Kidney (tissue), 13 donors: ENCODE measurements at regions not wholly inside any gene's neighbourhood (a gene's known extent, or its start where the extent isn't known, plus 50 kb on each side); places are given as distances from the start of the nearest gene placed in this dataset.

ENCODE experiments used
- DNase-seq, 5 donors: peaks; one replicate each; pipeline ENCODE4 v3.0.0-alpha.2; 2013 to 2020
- FAIRE-seq: peaks from 2 replicates; lab custom pipeline; 2012; peaks lifted over from hg19 to GRCh38; lab: Jason Lieb, UNC
- H3K27ac ChIP-seq, 2 donors: one replicate each; pipeline ENCODE4 v1.7.0; 2013; ENCODE audit warnings: low read depth in 2 of 2, low read length in 2 of 2, inconsistent platforms in 1 of 2
- H3K27me3 ChIP-seq: one replicate; pipeline ENCODE4 v1.7.1; 2013; ENCODE audit warnings: low read length, inconsistent platforms; ENCODE audit not compliant: control insufficient read depth, insufficient read depth
- H3K36me3 ChIP-seq, 3 donors: one replicate each; pipeline versions ENCODE4 v1.7.0 to v1.7.1; 2013; ENCODE audit warnings: low read length in 3 of 3, control low read depth in 1 of 3, inconsistent platforms in 1 of 3; ENCODE audit not compliant: insufficient read depth in 3 of 3, control insufficient read depth in 2 of 3
- H3K4me1 ChIP-seq, 3 donors: one replicate each; pipeline versions ENCODE4 v1.7.0 to v1.7.1; 2013; ENCODE audit warnings: low read length in 3 of 3, inconsistent platforms in 1 of 3, low read depth in 1 of 3; ENCODE audit not compliant: control insufficient read depth in 2 of 3, insufficient read depth in 2 of 3
- H3K4me3 ChIP-seq, 3 donors: one replicate each; pipeline versions ENCODE4 v1.7.0 to v1.8.1; 2013; ENCODE audit warnings: low read length in 3 of 3, control low read depth in 1 of 3, inconsistent platforms in 1 of 3
- H3K9ac ChIP-seq, 3 donors: one replicate each; pipeline versions ENCODE4 v1.7.0 to v1.7.1; 2013; ENCODE audit warnings: low read length in 3 of 3, control low read depth in 1 of 3, inconsistent platforms in 1 of 3
- H3K9me3 ChIP-seq, 3 donors: one replicate each; pipeline versions ENCODE4 v1.7.0 to v1.7.1; 2013; ENCODE audit warnings: low read length in 3 of 3, control low read depth in 1 of 3, inconsistent platforms in 1 of 3; ENCODE audit not compliant: control insufficient read depth in 2 of 3, insufficient read depth in 1 of 3
- intact Hi-C: fragments of 100-400 bp; cut with DNase I; formaldehyde crosslinking; loops from one replicate; pipeline ENCODE4 v1.11.1; 2022
- TF ChIP-seq, protein P1 (sequence below): IDR thresholded peaks from 3 replicates; pipeline ENCODE4 v1.5.1; 2012; ENCODE audit warnings: mild to moderate bottlenecking, moderate library complexity, borderline replicate concordance; ENCODE audit not compliant: insufficient read depth; ENCODE audit errors: extremely low read depth
- donor health status: control.
- donor health status: control.
- donor health status: control.
- donor health status: control.
- donor health status: control.
- donor health status: DM: yes; HTN: yes; CAD: no.
- donor health status: Normal renal cell carcinoma (clear cell type).

DNA sequence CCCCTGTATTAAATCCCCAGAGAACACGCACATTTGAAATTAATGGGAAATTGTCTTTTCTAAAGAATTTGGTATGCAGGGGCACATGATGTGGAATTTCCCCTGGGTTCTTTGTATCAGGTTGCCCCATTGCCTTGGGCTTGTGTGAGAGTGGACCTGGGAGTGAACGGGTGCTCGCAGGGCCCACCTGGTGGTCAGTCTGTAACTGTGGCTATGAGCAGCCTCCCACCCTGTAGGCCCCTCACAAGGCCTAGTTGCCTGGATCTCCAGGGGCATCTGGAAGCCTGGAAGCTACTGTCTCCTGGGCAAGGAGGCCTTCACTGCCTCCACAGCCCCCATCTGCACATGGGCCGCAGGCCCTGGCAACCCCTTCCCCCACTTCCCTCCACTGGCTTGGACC lies 96.7 kb downstream of the SLC25A47 start:
- no peak overlapping the region for H3K4me3 ChIP-seq
- no peaks in the 10 kb centered on the region for H3K36me3 ChIP-seq
- no peak for FAIRE-seq
- H3K9me3 ChIP-seq: no peaks in the 10 kb centered on the region
- no peak for DNase-seq
- TF ChIP-seq, protein P1, sequence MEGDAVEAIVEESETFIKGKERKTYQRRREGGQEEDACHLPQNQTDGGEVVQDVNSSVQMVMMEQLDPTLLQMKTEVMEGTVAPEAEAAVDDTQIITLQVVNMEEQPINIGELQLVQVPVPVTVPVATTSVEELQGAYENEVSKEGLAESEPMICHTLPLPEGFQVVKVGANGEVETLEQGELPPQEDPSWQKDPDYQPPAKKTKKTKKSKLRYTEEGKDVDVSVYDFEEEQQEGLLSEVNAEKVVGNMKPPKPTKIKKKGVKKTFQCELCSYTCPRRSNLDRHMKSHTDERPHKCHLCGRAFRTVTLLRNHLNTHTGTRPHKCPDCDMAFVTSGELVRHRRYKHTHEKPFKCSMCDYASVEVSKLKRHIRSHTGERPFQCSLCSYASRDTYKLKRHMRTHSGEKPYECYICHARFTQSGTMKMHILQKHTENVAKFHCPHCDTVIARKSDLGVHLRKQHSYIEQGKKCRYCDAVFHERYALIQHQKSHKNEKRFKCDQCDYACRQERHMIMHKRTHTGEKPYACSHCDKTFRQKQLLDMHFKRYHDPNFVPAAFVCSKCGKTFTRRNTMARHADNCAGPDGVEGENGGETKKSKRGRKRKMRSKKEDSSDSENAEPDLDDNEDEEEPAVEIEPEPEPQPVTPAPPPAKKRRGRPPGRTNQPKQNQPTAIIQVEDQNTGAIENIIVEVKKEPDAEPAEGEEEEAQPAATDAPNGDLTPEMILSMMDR: no peak
- H3K27ac ChIP-seq: no peak overlapping the region
- no peaks in the 10 kb centered on the region for H3K4me1 ChIP-seq
- H3K27me3 ChIP-seq: no peaks in the 10 kb centered on the region
- H3K9ac ChIP-seq: no peak overlapping the region
- intact Hi-C loops: no loop called here

DNA sequence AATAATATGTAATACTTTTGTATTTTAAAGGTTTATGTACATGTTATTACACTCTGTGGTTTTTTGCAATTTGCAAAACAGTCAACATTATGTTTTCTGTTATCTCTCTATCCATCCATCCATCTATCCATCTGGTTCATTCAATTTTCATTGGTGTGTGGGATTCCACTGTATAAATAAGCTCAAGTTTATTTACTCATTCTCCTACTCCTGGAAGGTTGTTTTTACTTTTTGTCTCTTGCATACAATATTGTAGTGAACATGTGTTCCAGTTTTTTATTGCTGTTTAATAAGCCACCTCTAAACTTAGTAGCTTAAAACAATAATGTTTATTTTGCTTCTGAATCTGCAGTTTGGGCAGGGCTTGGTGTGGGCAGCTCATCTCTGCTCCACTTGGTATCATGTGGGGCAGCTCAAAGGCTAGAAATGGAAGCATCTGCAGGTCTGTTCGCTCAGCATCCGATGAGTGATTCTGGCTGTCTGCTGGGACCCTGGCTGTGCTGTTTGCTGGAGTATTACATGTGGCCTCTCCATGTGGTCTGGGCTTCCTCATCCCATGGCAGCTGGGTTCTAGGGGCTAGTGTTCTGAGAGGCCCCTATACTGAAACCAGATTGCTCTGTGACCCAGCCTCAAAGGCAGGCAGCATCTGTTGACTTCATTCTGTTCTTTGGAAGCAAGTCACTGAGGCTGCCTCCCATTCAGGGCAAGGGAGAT lies 98.8 kb downstream of the SLC25A47 start:
- no peak overlapping the region for H3K4me3 ChIP-seq
- H3K9ac ChIP-seq: no peak overlapping the region
- TF ChIP-seq, protein P1: no peak
- FAIRE-seq (no peak), DNase-seq (no peak)
- H3K9me3 ChIP-seq: no peaks in the 10 kb centered on the region
- no peak overlapping the region for H3K27ac ChIP-seq
- intact Hi-C loops: no loop called here
- no peaks in the 10 kb centered on the region for H3K27me3 ChIP-seq
- H3K4me1 ChIP-seq: no peaks in the 10 kb centered on the region
- no peaks in the 10 kb centered on the region for H3K36me3 ChIP-seq

DNA sequence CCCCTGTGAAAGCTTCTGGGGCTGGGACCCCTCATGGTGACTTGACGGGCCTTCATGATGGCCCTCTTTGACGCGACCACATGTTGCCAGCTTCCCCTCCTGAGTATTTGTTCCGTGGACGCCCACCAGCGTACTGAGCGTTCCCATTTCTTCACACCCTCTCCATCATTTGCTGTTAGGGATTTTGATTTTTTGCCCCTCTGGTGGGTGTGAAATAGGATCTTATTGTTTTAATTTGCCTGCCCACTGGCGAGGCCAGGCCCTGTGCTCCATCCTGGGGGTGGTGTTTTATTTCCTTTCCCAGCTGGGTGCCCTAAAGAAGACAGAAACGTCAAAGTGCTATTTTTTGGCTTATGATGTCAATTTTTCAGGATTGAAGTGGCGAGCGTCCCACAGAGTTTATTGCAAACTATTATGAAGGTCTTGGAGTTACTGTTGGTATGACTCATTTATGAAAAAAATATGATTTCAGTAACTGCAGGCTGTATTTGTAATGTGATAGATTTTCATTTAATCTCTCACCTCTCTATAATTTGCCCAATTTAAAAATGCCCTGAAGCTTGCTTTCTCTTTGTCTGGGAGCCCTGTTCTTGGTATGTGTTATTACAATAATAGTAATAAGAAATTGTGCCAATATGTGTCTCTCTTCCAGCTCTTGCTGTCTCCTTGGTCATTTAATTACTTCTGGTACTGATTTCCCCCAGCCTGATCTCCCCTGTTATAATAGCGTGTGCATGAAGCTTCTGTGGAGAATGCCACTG lies 99.6 kb downstream of the SLC25A47 start:
- intact Hi-C loops: no loop called here
- DNase-seq: no peak
- H3K27ac ChIP-seq: no peak overlapping the region
- H3K27me3 ChIP-seq: no peaks in the 10 kb centered on the region
- FAIRE-seq: no peak
- H3K36me3 ChIP-seq: no peaks in the 10 kb centered on the region
- no peaks in the 10 kb centered on the region for H3K4me1 ChIP-seq
- H3K4me3 ChIP-seq: no peak overlapping the region
- H3K9me3 ChIP-seq: no peaks in the 10 kb centered on the region
- TF ChIP-seq, protein P1: no peak
- no peak overlapping the region for H3K9ac ChIP-seq
